Prostate gland (tissue), 2 donors: ENCODE measurements at regions not wholly inside any gene's neighbourhood (a gene's known extent, or its start where the extent isn't known, plus 50 kb on each side); places are given as distances from the start of the nearest gene placed in this dataset.

Experiments
- POLR2A ChIP-seq: fragments of 450-650 bp; IDR thresholded peaks from one replicate; pipeline ENCODE4 v1.6.1; 2016; ENCODE audit warnings: antibody characterized with exemption, mild to moderate bottlenecking
- POLR2AphosphoS5 ChIP-seq: sonication (generic); formaldehyde crosslinking; IDR thresholded peaks from one replicate; pipeline ENCODE4 v1.6.1; 2017; ENCODE audit warnings: antibody characterized with exemption
- TF ChIP-seq, protein P1 (sequence below), 4 experiments: fragments of 200-600 bp in 2 of 4; fragments of 450-650 bp in 2 of 4; sonication (generic) in 2 of 4; IDR thresholded peaks; 1 replicate in 3 of 4; 2 replicates in 1 of 4; pipeline ENCODE4 v1.5.1; 2016 to 2019; ENCODE audit warnings: antibody characterized with exemption in 4 of 4, mild to moderate bottlenecking in 2 of 4, moderate library complexity in 2 of 4

DNA sequence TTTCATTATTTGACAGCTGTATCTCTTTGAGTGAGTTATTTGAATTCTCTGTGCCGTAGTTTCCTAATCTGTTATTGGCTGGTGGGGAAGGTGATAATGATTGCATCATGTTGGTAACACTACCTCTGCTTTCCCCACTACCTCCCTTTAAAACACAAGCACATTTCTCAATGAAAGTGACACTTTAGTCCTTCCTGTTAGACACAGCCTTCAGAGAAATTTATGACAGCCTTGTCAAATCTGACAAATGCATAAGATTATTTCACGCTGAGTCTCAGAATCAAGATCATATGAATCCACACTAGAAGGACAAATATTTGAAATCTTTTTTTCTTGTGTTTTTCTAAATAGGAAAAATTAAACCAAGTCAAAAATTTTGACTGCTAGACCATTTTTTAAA, 896.1 kb downstream of the CENPC start:
- TF ChIP-seq POLR2A (no peak), POLR2AphosphoS5 (no peak)
- TF ChIP-seq, protein P1, sequence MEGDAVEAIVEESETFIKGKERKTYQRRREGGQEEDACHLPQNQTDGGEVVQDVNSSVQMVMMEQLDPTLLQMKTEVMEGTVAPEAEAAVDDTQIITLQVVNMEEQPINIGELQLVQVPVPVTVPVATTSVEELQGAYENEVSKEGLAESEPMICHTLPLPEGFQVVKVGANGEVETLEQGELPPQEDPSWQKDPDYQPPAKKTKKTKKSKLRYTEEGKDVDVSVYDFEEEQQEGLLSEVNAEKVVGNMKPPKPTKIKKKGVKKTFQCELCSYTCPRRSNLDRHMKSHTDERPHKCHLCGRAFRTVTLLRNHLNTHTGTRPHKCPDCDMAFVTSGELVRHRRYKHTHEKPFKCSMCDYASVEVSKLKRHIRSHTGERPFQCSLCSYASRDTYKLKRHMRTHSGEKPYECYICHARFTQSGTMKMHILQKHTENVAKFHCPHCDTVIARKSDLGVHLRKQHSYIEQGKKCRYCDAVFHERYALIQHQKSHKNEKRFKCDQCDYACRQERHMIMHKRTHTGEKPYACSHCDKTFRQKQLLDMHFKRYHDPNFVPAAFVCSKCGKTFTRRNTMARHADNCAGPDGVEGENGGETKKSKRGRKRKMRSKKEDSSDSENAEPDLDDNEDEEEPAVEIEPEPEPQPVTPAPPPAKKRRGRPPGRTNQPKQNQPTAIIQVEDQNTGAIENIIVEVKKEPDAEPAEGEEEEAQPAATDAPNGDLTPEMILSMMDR (IDR thresholded peaks at IDR 0.05) = no peak
